CD4-positive, alpha-beta T cell (primary cell): ENCODE measurements at regions not wholly inside any gene's neighbourhood (a gene's known extent, or its start where the extent isn't known, plus 50 kb on each side); places are given as distances from the start of the nearest gene placed in this dataset.

Experiments
- ATAC-seq: fragments of 200-7000 bp; cut with Tn5 transposase; one replicate; pipeline ENCODE4 v1.10.0; 2022; ENCODE audit warnings: mild to moderate bottlenecking; ENCODE audit not compliant: poor library complexity
- CTCF ChIA-PET: fragments of 350-600 bp; sonication (Branson Sonifier 250); formaldehyde crosslinking; loops from one replicate; lab custom pipeline; 2021; ENCODE audit warnings: antibody characterized with exemption, inconsistent platforms; lab: Charles Lee
- POLR2A ChIA-PET: fragments of 350-600 bp; sonication (Branson Sonifier 250); formaldehyde crosslinking; loops from one replicate; lab custom pipeline; 2021; ENCODE audit warnings: antibody characterized with exemption, inconsistent platforms; lab: Charles Lee
- DNase-seq, 14 experiments: peaks; one replicate each; pipeline ENCODE4 v3.0.0-alpha.2; 2013 to 2020; ENCODE audit warnings: mixed read lengths in 2 of 14
- H3K27ac ChIP-seq, 2 donors: one replicate each; pipeline versions ENCODE4 v1.5.1 to v1.7.0; 2013; ENCODE audit warnings: low read length in 2 of 2, low read depth in 1 of 2, mild to moderate bottlenecking in 1 of 2
- H3K27me3 ChIP-seq, 2 experiments: 1 replicate in 1 of 2; 2 replicates in 1 of 2; pipeline versions ENCODE4 v1.6.1 to v1.7.0; 2013; ENCODE audit warnings: low read length in 2 of 2, control low read depth in 1 of 2, mild to moderate bottlenecking in 1 of 2, moderate library complexity in 1 of 2; ENCODE audit not compliant: insufficient read depth in 2 of 2, control insufficient read depth in 1 of 2
- H3K36me3 ChIP-seq: one replicate; pipeline ENCODE4 v1.6.1; 2013; ENCODE audit warnings: low read length, control low read depth; ENCODE audit not compliant: insufficient read depth
- H3K4me1 ChIP-seq: one replicate; pipeline ENCODE4 v1.6.1; 2013; ENCODE audit warnings: low read length, control low read depth; ENCODE audit not compliant: insufficient read depth
- H3K4me3 ChIP-seq: one replicate; pipeline ENCODE4 v1.5.1; 2013; ENCODE audit warnings: mild to moderate bottlenecking, low read length, moderate library complexity
- H3K9me3 ChIP-seq, 2 experiments: 1 replicate in 1 of 2; 2 replicates in 1 of 2; pipeline versions ENCODE4 v1.6.1 to v1.7.0; 2013; ENCODE audit warnings: low read length in 2 of 2, mild to moderate bottlenecking in 2 of 2, control low read depth in 1 of 2, moderate library complexity in 1 of 2; ENCODE audit not compliant: control insufficient read depth in 1 of 2, insufficient read depth in 1 of 2
- H3K27ac Mint-ChIP-seq: one replicate; pipeline ENCODE4 v1.8.0; 2020; ENCODE audit warnings: mixed read lengths
- H3K27me3 Mint-ChIP-seq: one replicate; pipeline ENCODE4 v1.8.0; 2021; ENCODE audit warnings: mixed read lengths
- H3K36me3 Mint-ChIP-seq: one replicate; pipeline ENCODE4 v1.8.0; 2021; ENCODE audit warnings: low read depth, mixed read lengths
- H3K4me1 Mint-ChIP-seq: one replicate; pipeline ENCODE4 v1.8.0; 2021; ENCODE audit warnings: low read depth, mixed read lengths
- H3K4me3 Mint-ChIP-seq: one replicate; pipeline ENCODE4 v1.8.0; 2020; ENCODE audit warnings: mild to moderate bottlenecking, mixed read lengths
- H3K9me3 Mint-ChIP-seq: one replicate; pipeline ENCODE4 v1.8.0; 2020; ENCODE audit warnings: mixed read lengths
- intact Hi-C, 2 experiments: fragments of 100-400 bp; cut with DNase I in 1 of 2; cut with micrococcal nuclease in 1 of 2; formaldehyde crosslinking; loops; one replicate each; pipeline versions ENCODE4 v1.15.1 to v1.9.0; 2023 to 2025; cut with DNase I, micrococcal nuclease
- TF ChIP-seq, protein P1 (sequence below): fragments of 200-600 bp; IDR thresholded peaks from one replicate; pipeline ENCODE4 v1.8.0; 2022; ENCODE audit warnings: antibody characterized with exemption, mild to moderate bottlenecking

DNA sequence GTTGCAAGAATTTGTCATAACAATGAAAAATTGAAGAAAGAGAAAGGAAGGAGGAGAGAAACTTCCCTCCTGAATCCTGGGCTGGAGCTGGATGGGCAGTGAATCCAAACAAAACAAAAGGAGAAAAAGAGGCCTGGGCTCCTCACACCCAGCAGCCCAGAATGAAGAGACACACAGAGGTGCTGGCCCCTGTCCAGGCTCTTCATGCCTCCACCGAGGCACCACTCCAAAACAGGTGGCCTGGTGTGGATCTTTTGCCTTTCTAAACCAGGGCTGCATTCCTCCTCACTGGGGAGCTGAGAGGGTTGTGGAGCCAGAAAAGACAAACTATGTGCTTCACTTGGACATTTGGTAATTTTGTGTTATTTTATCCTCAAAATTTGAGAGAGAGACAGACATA lies 76.0 kb downstream of the FAM124B start:
- ChIA-PET POLR2A (no interaction called here), CTCF (no interaction called here)
- Mint-ChIP-seq H3K36me3 (no peaks in the 10 kb centered on the region), H3K9me3 (no peaks in the 10 kb centered on the region), H3K4me3 (no peak overlapping the region), H3K27me3 (peaks cover 22% of the 10 kb centered on the region), H3K4me1 (no peaks in the 10 kb centered on the region), H3K27ac (no peak overlapping the region)
- intact Hi-C loops = no loop called here
- DNase-seq = no peak
- H3K4me3 ChIP-seq = no peak overlapping the region
- H3K4me1 ChIP-seq = no peaks in the 10 kb centered on the region
- no peak for ATAC-seq
- H3K27me3 ChIP-seq = peaks cover 10 to 11% of the 10 kb centered on the region in 2 experiments
- TF ChIP-seq, protein P1, sequence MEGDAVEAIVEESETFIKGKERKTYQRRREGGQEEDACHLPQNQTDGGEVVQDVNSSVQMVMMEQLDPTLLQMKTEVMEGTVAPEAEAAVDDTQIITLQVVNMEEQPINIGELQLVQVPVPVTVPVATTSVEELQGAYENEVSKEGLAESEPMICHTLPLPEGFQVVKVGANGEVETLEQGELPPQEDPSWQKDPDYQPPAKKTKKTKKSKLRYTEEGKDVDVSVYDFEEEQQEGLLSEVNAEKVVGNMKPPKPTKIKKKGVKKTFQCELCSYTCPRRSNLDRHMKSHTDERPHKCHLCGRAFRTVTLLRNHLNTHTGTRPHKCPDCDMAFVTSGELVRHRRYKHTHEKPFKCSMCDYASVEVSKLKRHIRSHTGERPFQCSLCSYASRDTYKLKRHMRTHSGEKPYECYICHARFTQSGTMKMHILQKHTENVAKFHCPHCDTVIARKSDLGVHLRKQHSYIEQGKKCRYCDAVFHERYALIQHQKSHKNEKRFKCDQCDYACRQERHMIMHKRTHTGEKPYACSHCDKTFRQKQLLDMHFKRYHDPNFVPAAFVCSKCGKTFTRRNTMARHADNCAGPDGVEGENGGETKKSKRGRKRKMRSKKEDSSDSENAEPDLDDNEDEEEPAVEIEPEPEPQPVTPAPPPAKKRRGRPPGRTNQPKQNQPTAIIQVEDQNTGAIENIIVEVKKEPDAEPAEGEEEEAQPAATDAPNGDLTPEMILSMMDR = no peak
- no peak overlapping the region for H3K27ac ChIP-seq
- no peaks in the 10 kb centered on the region for H3K36me3 ChIP-seq
- H3K9me3 ChIP-seq = no peaks in the 10 kb centered on the region

DNA sequence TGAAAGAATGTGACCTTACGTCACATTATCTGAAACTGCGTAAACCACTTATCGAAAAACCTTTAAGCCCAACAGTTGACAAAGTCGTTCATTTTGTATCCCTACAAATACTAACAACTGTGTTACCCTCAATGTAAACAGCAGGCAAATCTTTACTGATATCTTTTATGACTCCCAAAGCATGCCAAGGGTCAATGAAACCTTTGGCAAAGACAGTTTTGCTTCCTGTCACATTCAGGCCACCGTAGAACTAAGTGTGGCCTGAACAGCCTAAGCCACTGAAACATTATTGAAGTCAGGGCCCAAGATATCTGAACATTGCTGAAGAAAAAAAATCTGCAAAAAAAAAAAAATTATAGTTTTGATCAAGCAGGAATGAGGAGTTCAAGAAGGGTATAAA lies 77.3 kb downstream of the FAM124B start:
- no peak for ATAC-seq
- H3K27ac ChIP-seq = no peak overlapping the region
- H3K4me1 Mint-ChIP-seq = no peaks in the 10 kb centered on the region
- ChIA-PET CTCF (no interaction called here), POLR2A (no interaction called here)
- H3K27ac Mint-ChIP-seq = no peak overlapping the region
- intact Hi-C loops = no loop called here
- peaks cover 9 to 13% of the 10 kb centered on the region in 2 experiments for H3K27me3 ChIP-seq
- H3K4me1 ChIP-seq = no peaks in the 10 kb centered on the region
- no peaks in the 10 kb centered on the region for H3K9me3 ChIP-seq
- DNase-seq = no peak
- H3K36me3 Mint-ChIP-seq = no peaks in the 10 kb centered on the region
- H3K4me3 ChIP-seq = no peak overlapping the region
- H3K36me3 ChIP-seq = no peaks in the 10 kb centered on the region
- TF ChIP-seq, protein P1 = no peak
- no peaks in the 10 kb centered on the region for H3K9me3 Mint-ChIP-seq
- peaks cover 23% of the 10 kb centered on the region for H3K27me3 Mint-ChIP-seq
- no peak overlapping the region for H3K4me3 Mint-ChIP-seq

DNA sequence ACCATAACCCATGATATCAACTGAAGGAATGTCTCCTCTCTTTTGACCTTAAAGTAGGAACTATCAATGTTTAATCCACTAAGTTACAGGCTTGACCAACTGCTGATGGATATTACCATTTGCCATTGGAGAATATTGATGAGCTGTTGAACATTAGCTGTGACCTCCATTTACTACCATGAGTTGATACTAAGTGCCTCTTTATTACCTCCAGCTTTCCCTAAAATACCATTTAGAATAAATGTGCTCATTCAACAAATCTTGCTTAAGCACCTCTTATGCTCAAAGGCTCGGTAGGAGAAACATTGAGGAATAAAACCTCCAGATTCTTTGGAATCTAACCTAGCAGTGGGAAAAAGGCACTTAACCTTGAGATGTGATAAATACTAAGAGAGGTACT lies 81.2 kb downstream of the FAM124B start:
- POLR2A ChIA-PET = interaction anchor here (0.9 kb wide), 1 partner anchor 282 kb away, joined by 3 read pairs; no protein-coding TSS in a partner anchor
- intact Hi-C loops = no loop called here

More for the DNA sequence above, 81.2 kb downstream of the FAM124B start:
- Histone ChIP-seq H3K36me3 (no peaks in the 10 kb centered on the region), H3K4me1 (no peaks in the 10 kb centered on the region), H3K4me3 (no peak overlapping the region), H3K27me3 (peaks cover 9 to 10% of the 10 kb centered on the region in 2 experiments), H3K9me3 (no peaks in the 10 kb centered on the region), H3K27ac (no peak overlapping the region)
- TF ChIP-seq, protein P1 = no peak
- no peak overlapping the region for H3K4me3 Mint-ChIP-seq
- H3K36me3 Mint-ChIP-seq = no peaks in the 10 kb centered on the region
- H3K27ac Mint-ChIP-seq = no peak overlapping the region
- ATAC-seq = no peak
- no peak for DNase-seq
- H3K4me1 Mint-ChIP-seq = no peaks in the 10 kb centered on the region
- CTCF ChIA-PET = no interaction called here
- H3K9me3 Mint-ChIP-seq = no peaks in the 10 kb centered on the region
- peaks cover 45% of the 10 kb centered on the region for H3K27me3 Mint-ChIP-seq
